Thoracic aorta (tissue), 2 donors: ENCODE measurements at regions not wholly inside any gene's neighbourhood (a gene's known extent, or its start where the extent isn't known, plus 50 kb on each side); places are given as distances from the start of the nearest gene placed in this dataset.

ENCODE experiments used
- ATAC-seq: fragments of 150-250 bp; one replicate; pipeline ENCODE4 v1.8.0; 2017; ENCODE audit warnings: low read depth; ENCODE audit not compliant: insufficient number of reproducible peaks, low FRiP score
- DNase-seq: peaks from one replicate; pipeline ENCODE4 v3.0.0-alpha.2; 2020; ENCODE audit warnings: low spot score
- H3K27ac ChIP-seq, 2 donors: fragments of 200-600 bp; sonication (generic); 1 replicate in 1 of 2; 2 replicates in 1 of 2; pipeline ENCODE4 v1.5.1; 2016; ENCODE audit warnings: mild to moderate bottlenecking in 2 of 2, moderate library complexity in 2 of 2
- H3K27me3 ChIP-seq: fragments of 200-600 bp; sonication (generic); replicated peaks from 2 replicates; pipeline ENCODE4 v1.6.0; 2016; ENCODE audit warnings: mild to moderate bottlenecking; ENCODE audit not compliant: insufficient read depth
- H3K36me3 ChIP-seq: fragments of 200-600 bp; sonication (generic); one replicate; pipeline ENCODE4 v1.5.1; 2016
- H3K4me1 ChIP-seq, 2 donors: fragments of 200-600 bp; sonication (generic); 1 replicate in 1 of 2; 2 replicates in 1 of 2; pipeline versions ENCODE4 v1.5.1 to v1.6.0; 2016; ENCODE audit warnings: low read depth in 2 of 2, mild to moderate bottlenecking in 1 of 2; ENCODE audit not compliant: control insufficient read depth in 1 of 2
- H3K4me3 ChIP-seq: fragments of 200-600 bp; sonication (generic); 2 replicates; pipeline ENCODE4 v1.5.1; 2016; ENCODE audit warnings: mild to moderate bottlenecking
- H3K9me3 ChIP-seq: fragments of 200-600 bp; sonication (generic); 2 replicates; pipeline ENCODE4 v1.5.1; 2016
- CTCF ChIP-seq: fragments of 200-600 bp; sonication (generic); IDR thresholded peaks from one replicate; pipeline ENCODE4 v1.5.1; 2019; ENCODE audit warnings: antibody characterized with exemption

GRCh38 chr6:79296211-79296610, 61.7 kb upstream of the HMGN3 start:
- Histone ChIP-seq H3K4me3 (no peak overlapping the region), H3K9me3 (no peaks in the 10 kb centered on the region), H3K27me3 (no peaks in the 10 kb centered on the region), H3K27ac (no peak overlapping the region), H3K4me1 (no peaks in the 10 kb centered on the region), H3K36me3 (no peaks in the 10 kb centered on the region)
- no peak for TF ChIP-seq CTCF
- DNase-seq: no peak
- ATAC-seq: no peak
